K562 (cell line): ENCODE measurements at regions not wholly inside any gene's neighbourhood (a gene's known extent, or its start where the extent isn't known, plus 50 kb on each side); places are given as distances from the start of the nearest gene placed in this dataset.
"Not testable (repeated sequence)": the region's sequence is repeated elsewhere in the genome, so short reads cannot be mapped to it uniquely, and the experiment has no call there.

ENCODE experiments used
- E2F3 ChIP-seq: fragments of 250-450 bp; sonication (Bioruptor Pico); IDR thresholded peaks from 2 replicates; pipeline ENCODE4 v1.4.0; 2020; ENCODE audit warnings: mild to moderate bottlenecking
- EZH2 ChIP-seq: IDR thresholded peaks from 2 replicates; pipeline ENCODE4 v1.6.1; 2012; ENCODE audit warnings: low read depth, mild to moderate bottlenecking, inconsistent platforms, low read length, borderline replicate concordance
- HDAC6 ChIP-seq: IDR thresholded peaks from 2 replicates; pipeline ENCODE4 v1.6.1; 2012; ENCODE audit warnings: low read depth, mild to moderate bottlenecking, control low read depth, inconsistent platforms, low read length, moderate library complexity
- NBN ChIP-seq: fragments of 450-650 bp; IDR thresholded peaks from 2 replicates; pipeline ENCODE4 v1.6.1; 2016; ENCODE audit warnings: low read depth, mild to moderate bottlenecking
- POLR2A ChIP-seq: fragments of 450-650 bp; conservative IDR thresholded peaks from 2 replicates; pipeline ENCODE4 v1.6.1; 2016
- POLR2AphosphoS5 ChIP-seq: IDR thresholded peaks from 2 replicates; pipeline ENCODE4 v1.6.1; 2011; ENCODE audit warnings: mild to moderate bottlenecking, low read depth, low read length, moderate library complexity; ENCODE audit not compliant: control insufficient read depth, insufficient read depth
- TARDBP ChIP-seq: fragments of 450-650 bp; IDR thresholded peaks from 2 replicates; pipeline ENCODE4 v1.6.1; 2016
- ZNF197 ChIP-seq: fragments of 200-800 bp; sonication (Bioruptor generic); IDR thresholded peaks from 2 replicates; pipeline ENCODE4 v1.6.1; 2016; ENCODE audit warnings: low read depth, missing genetic modification characterization, missing compliant biosample characterization
- TF ChIP-seq, protein P1 (sequence below): sonication (generic); formaldehyde crosslinking; IDR thresholded peaks from 2 replicates; pipeline ENCODE4 v1.9.0; 2022; ENCODE audit warnings: mild to moderate bottlenecking, missing genetic modification reagents
- TF ChIP-seq, protein P2 (sequence below), 2 experiments: fragments of 450-650 bp; formaldehyde crosslinking in 1 of 2; IDR thresholded peaks; 2 replicates each; pipeline versions ENCODE4 v1.4.0 to v1.6.1; 2014 to 2020; ENCODE audit warnings: mild to moderate bottlenecking in 2 of 2, borderline replicate concordance in 1 of 2, low read depth in 1 of 2

DNA sequence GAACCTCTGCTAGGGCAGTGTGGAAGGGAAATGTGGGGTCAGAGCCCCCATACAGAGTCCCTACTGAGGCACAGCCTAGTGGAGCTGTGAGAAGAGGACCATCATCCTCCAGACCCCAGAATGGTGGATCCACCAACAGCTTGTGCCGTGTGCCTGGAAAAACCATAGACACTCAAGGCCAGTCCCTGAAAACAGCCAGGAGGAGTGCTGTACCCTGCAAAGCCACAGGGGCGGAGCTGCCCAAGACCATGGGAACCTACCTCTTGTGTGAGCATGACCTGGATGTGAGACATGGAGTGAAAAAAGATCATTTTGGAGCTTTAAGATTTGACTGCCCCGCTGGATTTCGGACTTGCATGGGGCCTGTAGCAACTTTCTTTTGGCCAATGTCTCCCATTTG is 143.4 kb upstream of the CCDC54 start:
- TF ChIP-seq TARDBP; HDAC6; POLR2A; EZH2; ZNF197 (CRISPR knock-in tag); E2F3 (CRISPR knock-in tag); POLR2AphosphoS5; NBN: not testable (repeated sequence)
- TF ChIP-seq, protein P1, sequence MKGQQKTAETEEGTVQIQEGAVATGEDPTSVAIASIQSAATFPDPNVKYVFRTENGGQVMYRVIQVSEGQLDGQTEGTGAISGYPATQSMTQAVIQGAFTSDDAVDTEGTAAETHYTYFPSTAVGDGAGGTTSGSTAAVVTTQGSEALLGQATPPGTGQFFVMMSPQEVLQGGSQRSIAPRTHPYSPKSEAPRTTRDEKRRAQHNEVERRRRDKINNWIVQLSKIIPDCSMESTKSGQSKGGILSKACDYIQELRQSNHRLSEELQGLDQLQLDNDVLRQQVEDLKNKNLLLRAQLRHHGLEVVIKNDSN (CRISPR knock-in tag) = not testable (repeated sequence)
- TF ChIP-seq, protein P2, sequence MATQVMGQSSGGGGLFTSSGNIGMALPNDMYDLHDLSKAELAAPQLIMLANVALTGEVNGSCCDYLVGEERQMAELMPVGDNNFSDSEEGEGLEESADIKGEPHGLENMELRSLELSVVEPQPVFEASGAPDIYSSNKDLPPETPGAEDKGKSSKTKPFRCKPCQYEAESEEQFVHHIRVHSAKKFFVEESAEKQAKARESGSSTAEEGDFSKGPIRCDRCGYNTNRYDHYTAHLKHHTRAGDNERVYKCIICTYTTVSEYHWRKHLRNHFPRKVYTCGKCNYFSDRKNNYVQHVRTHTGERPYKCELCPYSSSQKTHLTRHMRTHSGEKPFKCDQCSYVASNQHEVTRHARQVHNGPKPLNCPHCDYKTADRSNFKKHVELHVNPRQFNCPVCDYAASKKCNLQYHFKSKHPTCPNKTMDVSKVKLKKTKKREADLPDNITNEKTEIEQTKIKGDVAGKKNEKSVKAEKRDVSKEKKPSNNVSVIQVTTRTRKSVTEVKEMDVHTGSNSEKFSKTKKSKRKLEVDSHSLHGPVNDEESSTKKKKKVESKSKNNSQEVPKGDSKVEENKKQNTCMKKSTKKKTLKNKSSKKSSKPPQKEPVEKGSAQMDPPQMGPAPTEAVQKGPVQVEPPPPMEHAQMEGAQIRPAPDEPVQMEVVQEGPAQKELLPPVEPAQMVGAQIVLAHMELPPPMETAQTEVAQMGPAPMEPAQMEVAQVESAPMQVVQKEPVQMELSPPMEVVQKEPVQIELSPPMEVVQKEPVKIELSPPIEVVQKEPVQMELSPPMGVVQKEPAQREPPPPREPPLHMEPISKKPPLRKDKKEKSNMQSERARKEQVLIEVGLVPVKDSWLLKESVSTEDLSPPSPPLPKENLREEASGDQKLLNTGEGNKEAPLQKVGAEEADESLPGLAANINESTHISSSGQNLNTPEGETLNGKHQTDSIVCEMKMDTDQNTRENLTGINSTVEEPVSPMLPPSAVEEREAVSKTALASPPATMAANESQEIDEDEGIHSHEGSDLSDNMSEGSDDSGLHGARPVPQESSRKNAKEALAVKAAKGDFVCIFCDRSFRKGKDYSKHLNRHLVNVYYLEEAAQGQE (IDR thresholded peaks at IDR 0.05; ENCODE audit: borderline replicate concordance) = not testable (repeated sequence)
- TF ChIP-seq, protein P2 (CRISPR knock-in tag; IDR thresholded peaks at IDR 0.05; ENCODE audit: low read depth) = not testable (repeated sequence)
